Neural cell (in vitro differentiated cells): ENCODE measurements at regions not wholly inside any gene's neighbourhood (a gene's known extent, or its start where the extent isn't known, plus 50 kb on each side); places are given as distances from the start of the nearest gene placed in this dataset.

Source experiments
- H2AFZ ChIP-seq: fragments of 200-600, 300-800 bp; sonication (generic), shearing (Covaris generic); 2 replicates; pipeline ENCODE4 v1.6.0; 2014; ENCODE audit warnings: low read depth, mild to moderate bottlenecking, antibody characterized with exemption, low read length, moderate library complexity
- H3F3A ChIP-seq: fragments of 200-600 bp; shearing (Covaris generic); 2 replicates; pipeline ENCODE4 v1.6.1; 2016; ENCODE audit warnings: mild to moderate bottlenecking, moderate library complexity, mixed read lengths, antibody characterized with exemption, low read length; ENCODE audit not compliant: insufficient read depth, poor library complexity, severe bottlenecking
- H3K27ac ChIP-seq: fragments of 200-600, 300-800 bp; sonication (generic), shearing (Covaris generic); 2 replicates; pipeline ENCODE4 v1.5.1; 2014; ENCODE audit warnings: mild to moderate bottlenecking, low read length, moderate library complexity
- H3K27me3 ChIP-seq: fragments of 300-800, 200-600 bp; sonication (generic), shearing (Covaris generic); 2 replicates; pipeline ENCODE4 v1.6.0; 2014; ENCODE audit warnings: mild to moderate bottlenecking, low read depth, low read length, moderate library complexity; ENCODE audit not compliant: insufficient read depth
- H3K36me3 ChIP-seq: fragments of 300-800, 200-600 bp; sonication (generic), shearing (Covaris generic); 2 replicates; pipeline ENCODE4 v1.5.1; 2014; ENCODE audit warnings: mild to moderate bottlenecking, antibody characterized with exemption, low read length, moderate library complexity; ENCODE audit not compliant: insufficient read depth
- H3K4me2 ChIP-seq: fragments of 300-800, 200-600 bp; sonication (generic), shearing (Covaris generic); 2 replicates; pipeline ENCODE4 v1.6.0; 2014; ENCODE audit warnings: mild to moderate bottlenecking, low read length
- H3K4me3 ChIP-seq: fragments of 300-800, 200-600 bp; sonication (generic), shearing (Covaris generic); 2 replicates; pipeline ENCODE4 v1.5.1; 2014; ENCODE audit warnings: mild to moderate bottlenecking, low read length, moderate library complexity
- H3K79me2 ChIP-seq: fragments of 200-600 bp; shearing (Covaris generic); replicated peaks from 2 replicates; pipeline ENCODE4 v1.6.0; 2014; ENCODE audit warnings: mild to moderate bottlenecking, low read length, moderate library complexity; ENCODE audit not compliant: insufficient read depth
- H3K9ac ChIP-seq: fragments of 300-800, 200-600 bp; sonication (generic), shearing (Covaris generic); 2 replicates; pipeline ENCODE4 v1.6.1; 2016; ENCODE audit warnings: mild to moderate bottlenecking, low read length, mixed read lengths
- H3K9me2 ChIP-seq: fragments of 200-600 bp; shearing (Covaris generic); 2 replicates; pipeline ENCODE4 v1.6.1; 2016; ENCODE audit warnings: mild to moderate bottlenecking, low read length, mixed read lengths; ENCODE audit not compliant: insufficient read depth
- H3K9me3 ChIP-seq: fragments of 200-600, 300-800 bp; sonication (generic), shearing (Covaris generic); 2 replicates; pipeline ENCODE4 v1.6.1; 2016; ENCODE audit warnings: mild to moderate bottlenecking, mixed run types, low read length, moderate library complexity, mixed read lengths
- H4K20me1 ChIP-seq: fragments of 200-600 bp; shearing (Covaris generic); 2 replicates; pipeline ENCODE4 v1.6.1; 2016; ENCODE audit warnings: mild to moderate bottlenecking, mixed run types; ENCODE audit not compliant: insufficient read depth
- EP300 ChIP-seq: fragments of 450-650 bp; conservative IDR thresholded peaks from 2 replicates; pipeline ENCODE4 v1.6.1; 2014; ENCODE audit warnings: antibody characterized with exemption, mild to moderate bottlenecking, moderate library complexity; ENCODE audit not compliant: poor library complexity, severe bottlenecking
- EZH2 ChIP-seq: fragments of 200-600, 300-800 bp; shearing (Covaris generic), sonication (generic); IDR thresholded peaks from 2 replicates; pipeline ENCODE4 v1.6.1; 2014; ENCODE audit warnings: antibody characterized with exemption, low read length, borderline replicate concordance, mild to moderate bottlenecking; ENCODE audit not compliant: insufficient read depth, poor library complexity, severe bottlenecking
- MXI1 ChIP-seq: fragments of 450-650 bp; conservative IDR thresholded peaks from 2 replicates; pipeline ENCODE4 v1.6.1; 2014; ENCODE audit warnings: antibody characterized with exemption, mild to moderate bottlenecking; ENCODE audit not compliant: poor library complexity, severe bottlenecking
- POLR2AphosphoS5 ChIP-seq: IDR thresholded peaks from 2 replicates; pipeline ENCODE4 v1.6.1; 2012
- RAD21 ChIP-seq: fragments of 450-650 bp; conservative IDR thresholded peaks from 2 replicates; pipeline ENCODE4 v1.6.1; 2014; ENCODE audit warnings: antibody characterized with exemption, mild to moderate bottlenecking, moderate library complexity
- SMC3 ChIP-seq: fragments of 450-650 bp; conservative IDR thresholded peaks from 2 replicates; pipeline ENCODE4 v1.6.1; 2014; ENCODE audit warnings: antibody characterized with exemption, mild to moderate bottlenecking, moderate library complexity; ENCODE audit not compliant: poor library complexity
- TAF1 ChIP-seq: IDR thresholded peaks from 2 replicates; pipeline ENCODE4 v1.6.1; 2012; ENCODE audit warnings: low read depth
- TF ChIP-seq, protein P1 (sequence below): IDR thresholded peaks from 2 replicates; pipeline ENCODE4 v1.6.1; 2012; ENCODE audit warnings: borderline replicate concordance
- TF ChIP-seq, protein P2 (sequence below): fragments of 450-650 bp; IDR thresholded peaks from 2 replicates; pipeline ENCODE4 v1.5.1; 2014; ENCODE audit warnings: antibody characterized with exemption, mild to moderate bottlenecking, moderate library complexity; ENCODE audit not compliant: poor library complexity, severe bottlenecking

DNA sequence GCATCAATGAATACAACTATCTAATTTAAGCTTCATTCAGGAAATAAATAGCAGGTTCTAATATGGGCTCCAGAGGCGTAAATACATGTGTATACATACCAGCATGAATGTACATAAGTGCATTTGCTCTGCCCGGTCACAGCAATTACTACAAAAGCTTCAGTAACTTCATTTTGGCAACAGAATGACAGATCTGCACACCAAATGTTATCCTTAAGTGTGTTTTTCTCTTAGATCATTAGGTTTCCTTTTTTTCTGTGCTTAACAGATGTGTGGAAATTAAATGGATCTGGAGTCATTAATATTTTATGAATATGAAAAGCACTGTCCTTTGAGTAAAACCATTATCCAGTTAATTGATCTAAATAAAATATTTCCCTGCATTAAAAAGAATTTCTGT lies 159.0 kb upstream of the MEOX2 start:
- no peaks in the 10 kb centered on the region for H3K27me3 ChIP-seq
- no peak overlapping the region for H3K9ac ChIP-seq
- H3F3A ChIP-seq: no peaks in the 10 kb centered on the region
- no peaks in the 10 kb centered on the region for H3K9me2 ChIP-seq
- H4K20me1 ChIP-seq: no peaks in the 10 kb centered on the region
- H3K27ac ChIP-seq: no peak overlapping the region
- H3K4me2 ChIP-seq: no peak overlapping the region
- no peaks in the 10 kb centered on the region for H3K9me3 ChIP-seq
- H3K36me3 ChIP-seq: no peaks in the 10 kb centered on the region
- no peak overlapping the region for H2AFZ ChIP-seq
- H3K79me2 ChIP-seq: no peaks in the 10 kb centered on the region
- H3K4me3 ChIP-seq: no peak overlapping the region
- no peak for TF ChIP-seq RAD21
- TF ChIP-seq, protein P1, sequence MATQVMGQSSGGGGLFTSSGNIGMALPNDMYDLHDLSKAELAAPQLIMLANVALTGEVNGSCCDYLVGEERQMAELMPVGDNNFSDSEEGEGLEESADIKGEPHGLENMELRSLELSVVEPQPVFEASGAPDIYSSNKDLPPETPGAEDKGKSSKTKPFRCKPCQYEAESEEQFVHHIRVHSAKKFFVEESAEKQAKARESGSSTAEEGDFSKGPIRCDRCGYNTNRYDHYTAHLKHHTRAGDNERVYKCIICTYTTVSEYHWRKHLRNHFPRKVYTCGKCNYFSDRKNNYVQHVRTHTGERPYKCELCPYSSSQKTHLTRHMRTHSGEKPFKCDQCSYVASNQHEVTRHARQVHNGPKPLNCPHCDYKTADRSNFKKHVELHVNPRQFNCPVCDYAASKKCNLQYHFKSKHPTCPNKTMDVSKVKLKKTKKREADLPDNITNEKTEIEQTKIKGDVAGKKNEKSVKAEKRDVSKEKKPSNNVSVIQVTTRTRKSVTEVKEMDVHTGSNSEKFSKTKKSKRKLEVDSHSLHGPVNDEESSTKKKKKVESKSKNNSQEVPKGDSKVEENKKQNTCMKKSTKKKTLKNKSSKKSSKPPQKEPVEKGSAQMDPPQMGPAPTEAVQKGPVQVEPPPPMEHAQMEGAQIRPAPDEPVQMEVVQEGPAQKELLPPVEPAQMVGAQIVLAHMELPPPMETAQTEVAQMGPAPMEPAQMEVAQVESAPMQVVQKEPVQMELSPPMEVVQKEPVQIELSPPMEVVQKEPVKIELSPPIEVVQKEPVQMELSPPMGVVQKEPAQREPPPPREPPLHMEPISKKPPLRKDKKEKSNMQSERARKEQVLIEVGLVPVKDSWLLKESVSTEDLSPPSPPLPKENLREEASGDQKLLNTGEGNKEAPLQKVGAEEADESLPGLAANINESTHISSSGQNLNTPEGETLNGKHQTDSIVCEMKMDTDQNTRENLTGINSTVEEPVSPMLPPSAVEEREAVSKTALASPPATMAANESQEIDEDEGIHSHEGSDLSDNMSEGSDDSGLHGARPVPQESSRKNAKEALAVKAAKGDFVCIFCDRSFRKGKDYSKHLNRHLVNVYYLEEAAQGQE: no peak
- TF ChIP-seq SMC3: no peak
- no peak for TF ChIP-seq EZH2
- no peak for TF ChIP-seq MXI1
- TF ChIP-seq POLR2AphosphoS5: no peak
- TF ChIP-seq EP300: no peak
- TF ChIP-seq, protein P2, sequence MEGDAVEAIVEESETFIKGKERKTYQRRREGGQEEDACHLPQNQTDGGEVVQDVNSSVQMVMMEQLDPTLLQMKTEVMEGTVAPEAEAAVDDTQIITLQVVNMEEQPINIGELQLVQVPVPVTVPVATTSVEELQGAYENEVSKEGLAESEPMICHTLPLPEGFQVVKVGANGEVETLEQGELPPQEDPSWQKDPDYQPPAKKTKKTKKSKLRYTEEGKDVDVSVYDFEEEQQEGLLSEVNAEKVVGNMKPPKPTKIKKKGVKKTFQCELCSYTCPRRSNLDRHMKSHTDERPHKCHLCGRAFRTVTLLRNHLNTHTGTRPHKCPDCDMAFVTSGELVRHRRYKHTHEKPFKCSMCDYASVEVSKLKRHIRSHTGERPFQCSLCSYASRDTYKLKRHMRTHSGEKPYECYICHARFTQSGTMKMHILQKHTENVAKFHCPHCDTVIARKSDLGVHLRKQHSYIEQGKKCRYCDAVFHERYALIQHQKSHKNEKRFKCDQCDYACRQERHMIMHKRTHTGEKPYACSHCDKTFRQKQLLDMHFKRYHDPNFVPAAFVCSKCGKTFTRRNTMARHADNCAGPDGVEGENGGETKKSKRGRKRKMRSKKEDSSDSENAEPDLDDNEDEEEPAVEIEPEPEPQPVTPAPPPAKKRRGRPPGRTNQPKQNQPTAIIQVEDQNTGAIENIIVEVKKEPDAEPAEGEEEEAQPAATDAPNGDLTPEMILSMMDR: no peak
- TF ChIP-seq TAF1: no peak

DNA sequence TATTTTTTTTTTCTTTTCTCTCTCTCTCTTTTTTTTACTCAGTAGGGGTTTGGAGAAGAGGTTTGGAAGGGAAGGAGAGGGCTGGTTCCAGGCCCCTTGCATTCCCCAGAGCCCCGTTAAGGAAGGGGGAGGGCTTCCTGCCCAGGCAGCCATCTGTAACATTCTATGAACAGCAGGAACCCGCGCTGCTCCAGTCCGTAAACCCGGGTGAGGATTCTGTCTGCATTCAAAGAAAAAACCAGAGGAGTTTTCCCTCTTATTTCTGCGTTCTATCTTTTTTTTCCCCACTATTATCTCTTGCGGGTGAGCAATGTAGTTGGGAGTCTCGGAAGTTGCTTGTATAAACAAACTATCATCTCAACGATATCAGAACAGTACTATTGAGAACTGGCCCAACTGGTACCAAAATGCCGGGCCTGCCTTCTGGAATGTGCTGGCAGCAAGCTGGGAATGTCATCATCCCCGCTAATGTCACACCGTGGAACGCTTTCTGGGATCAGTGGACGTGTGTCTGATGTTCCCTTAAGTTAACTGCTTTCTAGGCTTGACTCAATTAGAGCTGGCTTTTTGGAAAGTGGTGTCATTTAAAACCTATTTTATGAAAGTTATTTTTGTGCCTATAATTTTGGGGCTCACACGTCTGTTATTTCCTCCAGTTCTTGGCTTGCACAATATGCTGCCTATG lies 153.1 kb upstream of the MEOX2 start:
- Histone ChIP-seq H3K27ac (no peak overlapping the region), H3K9me3 (no peaks in the 10 kb centered on the region), H3K4me2 (no peak overlapping the region), H3K79me2 (no peaks in the 10 kb centered on the region), H3K4me3 (no peak overlapping the region), H3K9me2 (no peaks in the 10 kb centered on the region), H2AFZ (no peak overlapping the region), H4K20me1 (no peaks in the 10 kb centered on the region), H3K36me3 (no peaks in the 10 kb centered on the region), H3F3A (no peaks in the 10 kb centered on the region), H3K27me3 (no peaks in the 10 kb centered on the region), H3K9ac (no peak overlapping the region)
- TF ChIP-seq EZH2 (no peak), RAD21 (no peak), SMC3 (no peak), EP300 (no peak), MXI1 (no peak), TAF1 (no peak), POLR2AphosphoS5 (no peak)
- TF ChIP-seq, protein P2: no peak
- TF ChIP-seq, protein P1: no peak
